Adrenal gland (tissue), 5 donors: ENCODE measurements at regions not wholly inside any gene's neighbourhood (a gene's known extent, or its start where the extent isn't known, plus 50 kb on each side); places are given as distances from the start of the nearest gene placed in this dataset.

Source experiments
- POLR2A ChIP-seq, 2 donors: fragments of 450-650 bp; IDR thresholded peaks; one replicate each; pipeline ENCODE4 v1.6.1; 2017; ENCODE audit warnings: antibody characterized with exemption in 2 of 2, mild to moderate bottlenecking in 2 of 2, moderate library complexity in 1 of 2
- TF ChIP-seq, protein P1 (sequence below), 6 experiments: fragments of 450-650 bp in 4 of 6; fragments of 200-600 bp in 2 of 6; sonication (generic) in 1 of 6; IDR thresholded peaks; 1 replicate in 5 of 6; 2 replicates in 1 of 6; pipeline versions ENCODE4 v1.5.1 to v1.8.0; 2016 to 2021; ENCODE audit warnings: antibody characterized with exemption in 6 of 6, mild to moderate bottlenecking in 2 of 6, moderate library complexity in 1 of 6
- donor health status: DM: no; HTN: no; CAD: no.

DNA sequence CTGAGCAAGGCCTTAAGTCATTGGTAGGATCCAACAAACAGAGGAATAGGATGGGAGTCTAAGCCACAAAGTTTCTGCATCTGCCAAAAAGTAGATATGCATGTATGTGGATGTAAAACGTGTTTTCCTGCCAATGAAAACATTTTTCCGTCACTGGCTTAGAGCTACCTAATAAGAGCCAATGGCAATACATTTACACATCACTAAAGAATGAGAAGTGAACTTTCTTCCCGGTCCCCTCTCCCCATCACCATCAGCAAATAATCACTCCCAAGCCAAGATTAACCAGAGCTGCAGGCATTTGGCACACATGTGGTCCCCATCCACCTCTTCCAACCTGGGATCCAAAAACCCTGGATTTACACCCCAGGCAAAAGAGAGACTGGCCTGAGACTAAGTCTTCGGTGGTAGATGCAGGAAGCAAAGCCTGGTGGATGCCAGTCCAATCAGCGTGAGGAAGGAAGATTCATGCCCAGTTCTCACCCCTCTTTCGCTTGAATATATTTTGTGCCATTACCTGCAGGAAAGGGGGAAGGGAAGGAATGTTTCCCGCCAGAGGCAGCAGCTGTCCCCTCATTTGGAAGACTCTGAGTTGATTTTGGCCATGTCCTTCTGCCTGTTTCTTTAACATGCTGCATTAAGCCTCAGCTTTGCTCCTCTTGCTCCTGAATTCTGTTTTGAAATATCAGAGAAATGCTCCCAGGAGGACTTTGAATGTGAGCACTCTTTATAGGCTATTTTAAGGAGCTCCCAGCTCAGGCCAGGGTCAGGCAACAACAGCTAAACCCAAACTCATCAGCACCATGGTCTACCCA, 131.4 kb downstream of the CHIC2 start:
- TF ChIP-seq POLR2A (IDR thresholded peaks at IDR 0.05) = no peak
- TF ChIP-seq, protein P1, sequence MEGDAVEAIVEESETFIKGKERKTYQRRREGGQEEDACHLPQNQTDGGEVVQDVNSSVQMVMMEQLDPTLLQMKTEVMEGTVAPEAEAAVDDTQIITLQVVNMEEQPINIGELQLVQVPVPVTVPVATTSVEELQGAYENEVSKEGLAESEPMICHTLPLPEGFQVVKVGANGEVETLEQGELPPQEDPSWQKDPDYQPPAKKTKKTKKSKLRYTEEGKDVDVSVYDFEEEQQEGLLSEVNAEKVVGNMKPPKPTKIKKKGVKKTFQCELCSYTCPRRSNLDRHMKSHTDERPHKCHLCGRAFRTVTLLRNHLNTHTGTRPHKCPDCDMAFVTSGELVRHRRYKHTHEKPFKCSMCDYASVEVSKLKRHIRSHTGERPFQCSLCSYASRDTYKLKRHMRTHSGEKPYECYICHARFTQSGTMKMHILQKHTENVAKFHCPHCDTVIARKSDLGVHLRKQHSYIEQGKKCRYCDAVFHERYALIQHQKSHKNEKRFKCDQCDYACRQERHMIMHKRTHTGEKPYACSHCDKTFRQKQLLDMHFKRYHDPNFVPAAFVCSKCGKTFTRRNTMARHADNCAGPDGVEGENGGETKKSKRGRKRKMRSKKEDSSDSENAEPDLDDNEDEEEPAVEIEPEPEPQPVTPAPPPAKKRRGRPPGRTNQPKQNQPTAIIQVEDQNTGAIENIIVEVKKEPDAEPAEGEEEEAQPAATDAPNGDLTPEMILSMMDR (IDR thresholded peaks at IDR 0.05) = no peak
